ENCODE measurements at regions not wholly inside any gene's neighbourhood (a gene's known extent, or its start where the extent isn't known, plus 50 kb on each side); places are given as distances from the start of the nearest gene placed in this dataset.

DNA sequence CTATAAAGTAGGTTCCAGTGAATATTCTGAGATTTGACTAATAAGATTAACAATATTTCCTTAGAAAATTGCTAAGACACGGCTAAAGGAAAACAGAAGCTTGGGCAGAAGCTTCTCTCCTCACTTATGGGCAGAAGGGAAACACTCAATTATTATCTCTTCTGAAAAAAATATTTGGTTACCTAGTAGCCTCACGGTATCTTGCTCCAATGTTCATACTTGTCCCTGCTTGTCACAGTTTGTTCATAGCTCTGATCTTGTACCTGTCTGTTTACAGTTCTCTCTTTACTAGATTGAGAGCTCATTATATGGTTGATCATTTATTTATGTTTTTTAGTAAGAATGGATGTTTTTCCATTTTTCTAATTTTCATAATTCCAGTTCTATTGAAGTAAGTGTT is 458.0 kb upstream of the ATP2B1 start:
- Mint-ChIP-seq H3K27ac (no peak overlapping the region), H3K9me3 (peaks cover 9% of the 10 kb centered on the region), H3K36me3 (ENCODE audit: low read depth) (no peaks in the 10 kb centered on the region), H3K4me1 (no peaks in the 10 kb centered on the region), H3K4me3 (no peak overlapping the region), H3K27me3 (no peaks in the 10 kb centered on the region)
- ATAC-seq (ENCODE audit: low read depth): no peak
- intact Hi-C loops (cut with micrococcal nuclease): no loop called here
- POLR2A ChIA-PET: no interaction called here
- DNase-seq: no peak
- CTCF ChIA-PET: interaction anchor here (4.0 kb wide), 1 partner anchor 623 kb away, joined by 28 read pairs; no protein-coding TSS in a partner anchor
- TF ChIP-seq, protein P1, sequence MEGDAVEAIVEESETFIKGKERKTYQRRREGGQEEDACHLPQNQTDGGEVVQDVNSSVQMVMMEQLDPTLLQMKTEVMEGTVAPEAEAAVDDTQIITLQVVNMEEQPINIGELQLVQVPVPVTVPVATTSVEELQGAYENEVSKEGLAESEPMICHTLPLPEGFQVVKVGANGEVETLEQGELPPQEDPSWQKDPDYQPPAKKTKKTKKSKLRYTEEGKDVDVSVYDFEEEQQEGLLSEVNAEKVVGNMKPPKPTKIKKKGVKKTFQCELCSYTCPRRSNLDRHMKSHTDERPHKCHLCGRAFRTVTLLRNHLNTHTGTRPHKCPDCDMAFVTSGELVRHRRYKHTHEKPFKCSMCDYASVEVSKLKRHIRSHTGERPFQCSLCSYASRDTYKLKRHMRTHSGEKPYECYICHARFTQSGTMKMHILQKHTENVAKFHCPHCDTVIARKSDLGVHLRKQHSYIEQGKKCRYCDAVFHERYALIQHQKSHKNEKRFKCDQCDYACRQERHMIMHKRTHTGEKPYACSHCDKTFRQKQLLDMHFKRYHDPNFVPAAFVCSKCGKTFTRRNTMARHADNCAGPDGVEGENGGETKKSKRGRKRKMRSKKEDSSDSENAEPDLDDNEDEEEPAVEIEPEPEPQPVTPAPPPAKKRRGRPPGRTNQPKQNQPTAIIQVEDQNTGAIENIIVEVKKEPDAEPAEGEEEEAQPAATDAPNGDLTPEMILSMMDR (IDR thresholded peaks at IDR 0.05): no peak

DNA sequence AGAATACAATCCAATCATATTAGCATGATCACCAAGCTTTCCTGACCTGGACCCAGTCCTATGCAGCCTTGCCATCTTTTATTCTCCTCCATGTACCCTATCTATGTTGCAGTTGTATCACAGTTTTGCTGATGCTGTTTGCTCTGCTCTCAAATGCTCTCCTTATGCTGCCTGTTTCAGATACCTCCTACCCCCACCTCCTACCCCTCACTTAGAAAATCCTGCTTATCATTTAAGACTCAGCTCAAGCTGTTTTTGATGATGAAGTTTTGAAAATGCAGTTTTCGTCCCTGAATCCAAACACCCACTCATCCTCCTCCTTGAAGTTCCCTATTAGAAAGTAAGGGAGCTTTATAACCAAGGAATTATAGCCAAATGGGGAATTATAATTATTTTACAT is 457.4 kb upstream of the ATP2B1 start:
- DNase-seq (no peak), ATAC-seq (ENCODE audit: low read depth) (no peak)
- H3K4me1 Mint-ChIP-seq: no peaks in the 10 kb centered on the region
- intact Hi-C loops (cut with micrococcal nuclease): no loop called here
- ChIA-PET POLR2A (no interaction called here), CTCF (interaction anchor here (4.0 kb wide), 1 partner anchor 622 kb away, joined by 28 read pairs; no protein-coding TSS in a partner anchor)
- H3K36me3 Mint-ChIP-seq (ENCODE audit: low read depth): no peaks in the 10 kb centered on the region
- peaks cover 9% of the 10 kb centered on the region for H3K9me3 Mint-ChIP-seq
- no peaks in the 10 kb centered on the region for H3K27me3 Mint-ChIP-seq
- TF ChIP-seq, protein P1 (IDR thresholded peaks at IDR 0.05): no peak
- H3K4me3 Mint-ChIP-seq: no peak overlapping the region
- no peak overlapping the region for H3K27ac Mint-ChIP-seq

DNA sequence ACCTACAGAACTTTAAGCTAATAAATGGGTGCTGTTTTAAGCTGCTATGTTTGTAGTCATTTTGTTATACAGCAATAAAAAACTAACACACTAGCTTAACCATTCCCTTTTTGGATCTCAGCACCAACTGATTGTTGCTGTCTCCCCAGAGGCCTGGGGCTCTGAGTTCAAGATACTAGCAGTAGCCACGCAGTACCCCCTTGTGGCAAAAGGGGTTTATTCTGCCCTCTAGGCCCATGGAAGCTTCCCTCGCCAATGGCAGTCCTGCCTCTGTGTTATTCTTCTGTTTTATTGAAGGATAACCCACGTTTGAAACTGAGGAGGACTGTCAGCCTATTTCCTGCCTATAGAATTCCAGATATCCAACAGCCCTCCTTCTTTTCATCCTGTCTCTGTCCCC is 455.3 kb upstream of the ATP2B1 start:
- ChIA-PET POLR2A (no interaction called here), CTCF (interaction anchor here (0.6 to 4.0 kb wide), 5 partner anchors 9 to 620 kb away, joined by 3 to 28 read pairs (median 3); no protein-coding TSS in a partner anchor)
- TF ChIP-seq, protein P1 (IDR thresholded peaks at IDR 0.05): no peak
- Mint-ChIP-seq H3K4me3 (no peak overlapping the region), H3K4me1 (no peaks in the 10 kb centered on the region), H3K36me3 (ENCODE audit: low read depth) (no peaks in the 10 kb centered on the region), H3K9me3 (peaks cover 9% of the 10 kb centered on the region), H3K27ac (no peak overlapping the region), H3K27me3 (no peaks in the 10 kb centered on the region)
- no peak for DNase-seq
- no peak for ATAC-seq (ENCODE audit: low read depth)
- intact Hi-C loops (cut with micrococcal nuclease): loop anchor here (2.0 kb wide), 1 partner anchor 621 kb away; no protein-coding TSS in a partner anchor

DNA sequence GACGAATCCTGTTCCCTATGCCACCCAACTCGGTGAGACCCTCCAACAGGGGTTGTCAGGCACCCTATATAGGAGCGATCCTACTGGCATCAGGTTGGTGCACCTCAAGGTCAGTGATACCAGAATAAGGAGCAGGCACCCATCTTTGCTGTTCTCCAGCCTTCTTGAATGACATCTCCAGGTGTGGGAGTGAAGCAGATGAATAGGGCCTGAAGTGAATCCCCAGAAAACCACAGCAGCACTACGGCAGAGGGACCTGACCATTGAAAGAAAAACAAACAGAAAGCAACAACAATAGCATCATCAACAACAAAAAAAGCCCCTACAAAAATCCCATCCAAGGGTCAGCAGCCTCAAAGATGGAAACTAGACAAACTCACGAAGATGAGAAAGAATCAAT is 445.2 kb upstream of the ATP2B1 start:
- POLR2A ChIA-PET: no interaction called here
- Mint-ChIP-seq H3K27me3 (no peaks in the 10 kb centered on the region), H3K27ac (no peak overlapping the region), H3K4me3 (no peak overlapping the region), H3K4me1 (no peaks in the 10 kb centered on the region), H3K36me3 (ENCODE audit: low read depth) (no peaks in the 10 kb centered on the region), H3K9me3 (no peaks in the 10 kb centered on the region)
- CTCF ChIA-PET: no interaction called here
- no peak for DNase-seq
- intact Hi-C loops (cut with micrococcal nuclease): no loop called here
- TF ChIP-seq, protein P1 (IDR thresholded peaks at IDR 0.05): no peak
- ATAC-seq (ENCODE audit: low read depth): no peak

DNA sequence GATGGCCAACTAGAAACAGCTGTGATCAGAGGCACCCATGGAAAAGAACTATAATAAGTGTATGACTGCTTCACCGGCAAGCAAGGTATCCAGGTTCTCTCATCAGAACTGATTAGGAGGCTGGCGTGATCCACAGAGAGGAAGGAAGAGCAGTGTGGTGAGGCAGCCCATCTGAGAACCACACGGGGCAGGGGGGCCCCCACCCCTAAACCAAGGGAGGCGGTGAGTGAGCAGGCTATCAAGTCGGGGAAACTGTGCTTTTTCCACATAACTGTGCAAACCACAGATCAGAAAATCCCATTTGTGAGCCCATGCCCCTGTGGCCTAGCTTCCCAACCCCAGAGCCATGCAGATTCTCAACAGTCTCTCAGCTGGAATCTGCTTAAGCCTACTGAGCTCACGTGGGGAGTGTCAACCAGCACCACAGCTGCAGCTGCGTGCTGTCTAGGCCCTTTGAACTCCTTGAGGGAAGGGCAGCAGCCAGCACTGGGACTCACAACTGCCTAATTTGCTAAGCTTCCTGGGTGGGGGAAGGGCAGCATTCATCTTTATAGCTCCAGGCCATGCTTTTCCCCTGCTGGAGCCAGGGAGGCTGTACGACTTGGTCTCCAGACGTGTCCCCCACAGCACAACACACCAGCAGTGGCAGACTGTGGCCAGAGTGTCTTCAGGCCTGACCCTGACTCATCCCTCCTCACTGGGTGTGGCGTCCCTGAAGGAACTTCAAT is 444.4 kb upstream of the ATP2B1 start:
- H3K9me3 Mint-ChIP-seq: peaks cover under 1% of the 10 kb centered on the region
- H3K27ac Mint-ChIP-seq: no peak overlapping the region
- no peaks in the 10 kb centered on the region for H3K27me3 Mint-ChIP-seq
- intact Hi-C loops (cut with micrococcal nuclease): no loop called here
- no peaks in the 10 kb centered on the region for H3K36me3 Mint-ChIP-seq (ENCODE audit: low read depth)
- TF ChIP-seq, protein P1 (IDR thresholded peaks at IDR 0.05): no peak
- CTCF ChIA-PET: no interaction called here
- POLR2A ChIA-PET: no interaction called here
- no peaks in the 10 kb centered on the region for H3K4me1 Mint-ChIP-seq
- ATAC-seq (ENCODE audit: low read depth): no peak
- DNase-seq: no peak
- H3K4me3 Mint-ChIP-seq: no peak overlapping the region

Measured in activated B cell treated with CpG ODN at 0.5 μM for 24 hours (primary cell).